ENCODE measurements at regions not wholly inside any gene's neighbourhood (a gene's known extent, or its start where the extent isn't known, plus 50 kb on each side); places are given as distances from the start of the nearest gene placed in this dataset.

- DNase-seq (ENCODE audit: low spot score in 2 of 2) = no peak
- TF ChIP-seq CTCF (IDR thresholded peaks at IDR 0.05) = no peak
Measured at GRCh38 chr6:81832304-81832703, 79.8 kb upstream of the TENT5A start.

GRCh38 chr6:81831274-81831673 is 78.8 kb upstream of the TENT5A start:
- Histone ChIP-seq H3K27me3 (no peaks in the 10 kb centered on the region), H3K36me3 (no peaks in the 10 kb centered on the region), H3K27ac (no peak overlapping the region), H3K4me1 (peaks cover 0 to 8% of the 10 kb centered on the region in 2 donors), H3K9me3 (peaks cover 0 to 6% of the 10 kb centered on the region in 2 donors), H3K4me3 (no peak overlapping the region)
- no peak for TF ChIP-seq CTCF (IDR thresholded peaks at IDR 0.05)
- no peak for DNase-seq (ENCODE audit: low spot score in 2 of 2)
- intact Hi-C loops (cut with DNase I) = no loop called here

More at GRCh38 chr6:81832304-81832703, 79.8 kb upstream of the TENT5A start:
- no peak overlapping the region for H3K27ac ChIP-seq
- no peaks in the 10 kb centered on the region for H3K27me3 ChIP-seq
- H3K4me3 ChIP-seq = no peak overlapping the region
- H3K36me3 ChIP-seq = no peaks in the 10 kb centered on the region
- intact Hi-C loops (cut with DNase I) = no loop called here
- peaks cover 0 to 8% of the 10 kb centered on the region in 2 donors for H3K4me1 ChIP-seq
- H3K9me3 ChIP-seq = peaks cover 0 to 5% of the 10 kb centered on the region in 2 donors

GRCh38 chr6:81826784-81827183 is 74.3 kb upstream of the TENT5A start:
- Histone ChIP-seq H3K27me3 (no peaks in the 10 kb centered on the region), H3K27ac (no peak overlapping the region), H3K4me3 (no peak overlapping the region), H3K9me3 (peaks cover 0 to 11% of the 10 kb centered on the region in 2 donors), H3K36me3 (no peaks in the 10 kb centered on the region), H3K4me1 (no peaks in the 10 kb centered on the region)
- intact Hi-C loops (cut with DNase I) = no loop called here
- DNase-seq (ENCODE audit: low spot score in 2 of 2) = no peak
- no peak for TF ChIP-seq CTCF (IDR thresholded peaks at IDR 0.05)

- intact Hi-C loops (cut with DNase I) = no loop called here
- H3K4me1 ChIP-seq = no peaks in the 10 kb centered on the region
- H3K9me3 ChIP-seq = peaks cover 0 to 9% of the 10 kb centered on the region in 2 donors
- H3K27ac ChIP-seq = no peak overlapping the region
- H3K36me3 ChIP-seq = no peaks in the 10 kb centered on the region
- no peak for DNase-seq (ENCODE audit: low spot score in 2 of 2)
- H3K27me3 ChIP-seq = no peaks in the 10 kb centered on the region
- H3K4me3 ChIP-seq = no peak overlapping the region
- no peak for TF ChIP-seq CTCF (IDR thresholded peaks at IDR 0.05)
Measured at GRCh38 chr6:81822568-81822967, 70.1 kb upstream of the TENT5A start.

GRCh38 chr6:81821449-81821848 is 69.0 kb upstream of the TENT5A start:
- no peak for DNase-seq (ENCODE audit: low spot score in 2 of 2)
- no peak overlapping the region for H3K4me3 ChIP-seq
- H3K36me3 ChIP-seq = no peaks in the 10 kb centered on the region
- no peaks in the 10 kb centered on the region for H3K27me3 ChIP-seq
- H3K27ac ChIP-seq = no peak overlapping the region
- intact Hi-C loops (cut with DNase I) = no loop called here
- peaks cover 0 to 5% of the 10 kb centered on the region in 2 donors for H3K9me3 ChIP-seq
- no peak for TF ChIP-seq CTCF (IDR thresholded peaks at IDR 0.05)
- no peaks in the 10 kb centered on the region for H3K4me1 ChIP-seq

GRCh38 chr6:81820980-81821379 is 68.5 kb upstream of the TENT5A start:
- no peak overlapping the region for H3K27ac ChIP-seq
- H3K27me3 ChIP-seq = no peaks in the 10 kb centered on the region
- no peak for TF ChIP-seq CTCF (IDR thresholded peaks at IDR 0.05)
- H3K9me3 ChIP-seq = peaks cover 0 to 3% of the 10 kb centered on the region in 2 donors
- intact Hi-C loops (cut with DNase I) = no loop called here
- DNase-seq (ENCODE audit: low spot score in 2 of 2) = no peak
- H3K4me1 ChIP-seq = no peaks in the 10 kb centered on the region
- H3K4me3 ChIP-seq = peak overlapping the region in 1 of 2 donors; percentile 13
- H3K36me3 ChIP-seq = no peaks in the 10 kb centered on the region
